Fibroblast of gingiva (primary cell): ENCODE measurements at regions not wholly inside any gene's neighbourhood (a gene's known extent, or its start where the extent isn't known, plus 50 kb on each side); places are given as distances from the start of the nearest gene placed in this dataset.

ENCODE experiments used
- DNase-seq: peaks from one replicate; pipeline ENCODE4 v3.0.0-alpha.2; 2011; ENCODE audit warnings: low read depth

DNA sequence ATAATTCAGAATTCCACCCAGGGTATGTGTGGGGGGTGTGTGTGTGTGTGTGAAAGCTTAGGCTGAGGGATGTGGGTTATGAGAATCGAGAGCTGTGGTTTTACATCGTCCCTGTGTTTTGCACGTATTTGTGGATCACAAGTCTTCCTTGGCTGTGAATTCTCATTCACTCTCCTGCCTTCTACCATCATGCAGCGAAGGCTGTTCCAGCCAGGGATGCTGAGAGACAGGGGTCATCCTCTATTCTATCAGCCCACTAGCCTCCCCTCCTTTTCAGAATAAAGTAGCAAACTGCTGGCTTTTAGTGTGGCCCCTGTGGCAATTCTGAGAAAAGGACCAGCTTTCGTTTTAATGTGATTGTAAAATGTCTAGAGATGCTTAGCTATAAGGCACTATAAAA, 460.6 kb upstream of the NR2F2 start:
- DNase-seq: no peak

DNA sequence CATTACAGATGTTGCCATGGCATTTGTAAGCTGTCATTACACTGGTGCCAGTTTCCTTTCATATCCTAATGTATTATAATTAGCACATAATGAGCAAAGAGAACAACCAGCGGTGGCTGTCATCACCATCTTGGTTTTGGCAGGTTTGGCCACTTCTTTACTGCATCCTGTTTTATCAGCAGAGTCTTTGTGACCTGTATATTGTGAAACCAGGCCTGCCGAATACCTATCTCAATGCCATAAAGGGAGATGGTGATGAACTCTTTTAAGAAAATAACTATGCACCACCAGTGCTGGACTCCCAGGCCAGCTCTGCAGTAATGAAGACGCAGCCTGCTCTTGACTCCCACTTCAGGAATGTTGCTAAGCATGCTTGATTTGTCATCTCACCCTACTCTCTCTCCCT, 458.1 kb upstream of the NR2F2 start:
- DNase-seq: peak; percentile 37

DNA sequence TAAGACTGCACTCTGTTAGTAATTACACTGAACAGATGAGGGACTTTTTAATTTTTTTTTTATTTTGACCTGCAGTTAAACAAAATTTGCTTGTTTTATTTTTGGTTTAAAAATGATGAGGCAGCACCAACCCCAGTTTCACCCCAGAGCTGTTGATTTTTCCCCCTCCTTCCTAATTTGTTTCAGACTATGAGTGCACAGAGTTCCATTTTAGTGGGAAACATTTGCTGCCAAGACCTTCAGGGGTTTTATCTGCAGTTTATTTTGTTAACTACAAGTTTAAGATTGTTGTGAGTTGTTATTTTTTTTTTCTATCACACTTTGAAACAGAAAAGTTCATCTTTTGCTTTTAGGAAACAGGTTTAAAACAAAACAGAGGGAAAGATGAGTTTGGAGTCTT, 455.9 kb upstream of the NR2F2 start:
- DNase-seq: no peak

- peak; percentile 99 for DNase-seq
These were observed 455.3 kb upstream of the NR2F2 start for GRCh38 chr15:95875121-95875643.

DNA sequence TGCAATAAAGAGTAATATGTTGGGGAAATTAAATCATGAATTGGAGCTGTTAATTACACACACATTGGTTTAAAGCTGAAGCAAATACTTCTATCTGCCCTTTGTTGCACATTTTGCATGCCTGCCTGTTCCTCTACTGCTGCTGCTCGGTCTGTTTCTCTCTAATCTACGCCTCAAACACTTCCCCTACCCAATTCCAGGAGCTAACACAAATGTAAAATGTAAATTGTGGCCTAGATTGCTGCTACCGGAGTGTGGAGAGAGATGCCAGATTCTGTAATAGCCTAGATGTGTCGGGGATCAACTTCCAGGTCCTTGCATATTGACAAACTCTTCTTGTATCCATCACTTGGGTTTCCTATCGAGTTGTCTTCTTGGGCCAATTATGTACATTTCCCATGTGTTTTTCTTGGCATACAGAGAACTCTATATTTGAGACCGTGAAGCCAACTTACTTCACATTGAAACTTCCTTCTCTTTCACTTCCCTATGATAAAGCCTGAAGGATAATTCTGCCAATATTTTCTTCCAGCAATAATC, 450.4 kb upstream of the NR2F2 start:
- DNase-seq: no peak

DNA sequence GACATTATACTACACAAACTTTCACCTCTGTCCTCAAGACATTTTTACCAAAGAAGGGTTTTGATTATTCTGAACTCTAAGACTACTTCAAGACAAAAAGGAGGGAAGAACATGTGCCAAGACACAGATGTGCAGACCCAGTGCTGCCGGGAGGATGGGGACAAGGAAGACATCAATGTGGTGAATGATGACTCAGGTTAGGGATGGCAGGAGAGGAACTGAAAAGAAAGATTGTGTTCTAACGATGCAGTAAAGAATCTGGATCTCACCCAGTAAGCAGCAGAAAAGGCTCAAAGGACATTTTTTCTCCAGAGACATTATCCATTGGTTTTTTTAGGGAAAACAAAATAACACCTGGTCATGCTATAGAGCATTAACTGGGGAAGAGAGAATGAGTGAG, 449.9 kb upstream of the NR2F2 start:
- no peak for DNase-seq

GRCh38 chr15:95883064-95883463, 447.4 kb upstream of the NR2F2 start:
- DNase-seq: no peak

- peak; percentile 73 for DNase-seq
These were observed 446.2 kb upstream of the NR2F2 start for GRCh38 chr15:95884276-95884675.

- DNase-seq: no peak
These were observed 442.7 kb upstream of the NR2F2 start for GRCh38 chr15:95887666-95888390.

GRCh38 chr15:95888762-95889161, 441.7 kb upstream of the NR2F2 start:
- no peak for DNase-seq

DNA sequence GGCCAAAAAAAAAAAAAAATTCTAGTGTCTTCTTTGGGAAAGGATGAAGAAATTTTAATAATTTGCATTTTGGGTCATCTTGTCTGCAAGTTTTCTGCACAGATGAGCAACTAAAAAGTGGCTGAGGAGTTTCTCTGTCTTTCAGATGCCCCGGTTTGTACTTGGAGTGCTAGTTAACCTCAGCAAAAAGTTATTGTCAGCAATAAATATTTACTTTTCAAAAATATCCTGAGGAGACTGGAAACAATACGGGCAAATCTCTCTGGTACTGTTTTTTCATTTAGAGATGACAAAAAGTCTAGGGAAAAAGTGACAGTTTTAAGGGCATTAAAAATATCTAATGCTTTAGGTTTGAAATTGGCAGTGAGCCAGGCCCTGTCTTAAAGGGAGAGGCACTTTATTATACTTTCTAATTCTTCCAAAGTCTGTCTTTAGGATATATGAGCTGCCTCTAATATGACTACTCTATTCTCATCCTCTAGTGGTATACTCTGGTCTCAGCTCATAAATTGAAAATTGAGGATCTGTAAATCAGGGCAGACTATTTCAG, 436.0 kb upstream of the NR2F2 start:
- no peak for DNase-seq

GRCh38 chr15:95895508-95895907, 435.0 kb upstream of the NR2F2 start:
- DNase-seq: no peak

GRCh38 chr15:95897651-95898050, 432.8 kb upstream of the NR2F2 start:
- no peak for DNase-seq

DNA sequence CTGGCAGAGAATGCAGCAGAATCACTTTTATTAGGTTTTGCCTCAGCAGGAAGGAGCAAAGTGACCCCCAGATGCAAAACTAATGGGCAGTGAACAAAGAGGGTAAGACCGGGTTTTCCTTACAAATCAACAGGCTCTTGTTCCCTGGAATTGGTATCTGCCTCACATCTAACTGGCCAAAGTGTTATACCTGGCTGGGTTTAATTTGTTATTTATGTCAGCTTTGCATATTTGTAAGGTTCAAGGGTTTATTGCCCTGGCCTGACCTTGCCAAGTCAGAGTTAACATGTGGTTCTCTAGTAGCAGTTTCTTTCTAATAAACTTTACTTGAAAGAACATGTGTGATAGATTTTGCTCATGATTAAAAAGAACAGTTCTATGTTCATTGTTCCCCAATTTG, 431.7 kb upstream of the NR2F2 start:
- no peak for DNase-seq

- DNase-seq: no peak
These were observed 429.2 kb upstream of the NR2F2 start for GRCh38 chr15:95901271-95901670.

- DNase-seq: no peak
These were observed 427.9 kb upstream of the NR2F2 start for GRCh38 chr15:95902606-95903005.

DNA sequence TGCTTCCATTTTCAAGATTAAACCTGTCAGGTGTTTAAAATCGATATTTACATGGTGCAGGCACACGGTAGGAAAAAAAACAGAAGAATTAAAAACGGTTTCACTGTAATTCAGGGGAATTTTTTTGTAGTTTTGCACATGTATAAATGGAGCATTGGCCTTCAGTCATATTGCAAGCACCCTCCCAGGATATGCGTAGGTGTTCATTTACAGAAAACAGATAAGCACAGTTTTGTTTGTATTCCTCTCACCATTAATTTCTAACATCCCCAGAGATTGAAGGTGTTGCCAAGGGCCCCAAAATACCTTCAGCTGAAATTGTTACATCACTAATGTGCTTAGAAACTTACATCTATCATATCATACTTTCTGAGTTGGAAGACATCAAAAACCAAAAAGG, 427.1 kb upstream of the NR2F2 start:
- no peak for DNase-seq

GRCh38 chr15:95910643-95911212, 419.8 kb upstream of the NR2F2 start:
- no peak for DNase-seq

- no peak for DNase-seq
These were observed 418.8 kb upstream of the NR2F2 start for GRCh38 chr15:95911570-95912279.

- no peak for DNase-seq
These were observed 418.2 kb upstream of the NR2F2 start for GRCh38 chr15:95912280-95912625.

DNA sequence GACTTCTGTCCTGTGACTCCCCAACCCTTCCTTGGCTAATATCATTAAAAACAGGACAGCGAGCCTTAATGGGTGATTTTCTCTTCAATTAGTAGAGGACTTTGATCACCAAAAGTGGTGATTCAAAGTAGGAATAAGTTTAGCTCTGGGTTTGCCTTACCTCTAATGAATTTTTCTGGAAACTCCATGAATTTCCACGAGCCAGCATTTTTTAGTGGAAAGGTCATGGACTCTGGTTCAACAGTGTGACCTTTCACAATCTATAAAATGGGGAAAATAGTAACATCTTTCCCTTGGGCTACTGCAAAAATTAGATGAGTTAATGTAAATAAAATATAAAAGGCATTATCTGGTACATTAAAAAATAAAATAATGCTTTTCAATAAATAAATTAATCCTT, 417.8 kb upstream of the NR2F2 start:
- DNase-seq: no peak

GRCh38 chr15:95916568-95916967, 413.9 kb upstream of the NR2F2 start:
- no peak for DNase-seq

DNA sequence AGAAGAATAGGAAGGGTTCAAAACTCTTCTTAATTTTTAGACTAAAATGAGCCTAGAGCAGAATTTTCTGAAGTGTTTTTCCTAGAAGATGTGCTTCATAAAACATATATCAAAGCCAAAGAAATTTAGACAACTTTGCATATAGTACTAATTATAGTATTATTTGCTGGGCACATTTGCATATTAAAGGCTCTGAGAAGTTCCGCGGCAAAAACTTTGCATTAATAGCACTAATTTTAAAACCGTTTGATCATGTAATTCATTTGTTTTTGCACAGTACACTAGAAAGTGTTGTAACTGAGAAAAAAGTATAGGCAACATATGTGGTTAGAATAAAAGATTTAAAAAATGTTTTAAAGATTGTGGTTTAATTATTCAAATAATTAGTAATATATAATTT, 412.0 kb upstream of the NR2F2 start:
- DNase-seq: no peak
